ENCODE measurements at regions not wholly inside any gene's neighbourhood (a gene's known extent, or its start where the extent isn't known, plus 50 kb on each side); places are given as distances from the start of the nearest gene placed in this dataset.

DNA sequence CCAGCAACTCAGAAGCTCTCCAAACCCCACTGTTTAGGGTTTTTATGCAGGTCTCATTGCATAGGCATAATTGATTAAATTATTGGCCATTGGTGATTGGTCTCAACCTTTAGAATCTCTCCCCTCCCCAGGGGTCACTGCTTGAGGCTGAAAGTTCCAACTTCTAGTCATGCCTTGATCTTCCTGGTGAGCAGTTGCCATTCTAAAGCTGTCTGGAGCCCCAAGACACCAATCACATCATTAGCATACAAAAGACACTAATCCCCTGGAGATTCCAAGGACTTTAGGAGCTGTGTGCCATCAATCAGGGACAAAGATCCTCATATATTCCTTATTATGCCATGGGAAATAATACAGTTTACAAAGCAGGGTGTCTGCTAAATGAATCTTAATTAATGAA is 863.4 kb upstream of the KLHL29 start:
- no peak overlapping the region for H3K9ac ChIP-seq (ENCODE audit: low read depth, low read length)
- no peak overlapping the region for H3K4me3 ChIP-seq (ENCODE audit: low read depth, low read length)
- no peaks in the 10 kb centered on the region for H3K27me3 ChIP-seq (ENCODE audit: control insufficient read depth, insufficient read depth, low read length)
- no peaks in the 10 kb centered on the region for H3K36me3 ChIP-seq (ENCODE audit: control insufficient read depth, insufficient read depth, low read length)
- peak overlapping the region; percentile 56 for H3K27ac ChIP-seq (ENCODE audit: low read depth, low read length)
- H3K4me1 ChIP-seq (ENCODE audit: control insufficient read depth, insufficient read depth, low read length), result peaks cover 10% of the 10 kb centered on the region
- no peaks in the 10 kb centered on the region for H3K9me3 ChIP-seq (ENCODE audit: control insufficient read depth, insufficient read depth, low read length)

DNA sequence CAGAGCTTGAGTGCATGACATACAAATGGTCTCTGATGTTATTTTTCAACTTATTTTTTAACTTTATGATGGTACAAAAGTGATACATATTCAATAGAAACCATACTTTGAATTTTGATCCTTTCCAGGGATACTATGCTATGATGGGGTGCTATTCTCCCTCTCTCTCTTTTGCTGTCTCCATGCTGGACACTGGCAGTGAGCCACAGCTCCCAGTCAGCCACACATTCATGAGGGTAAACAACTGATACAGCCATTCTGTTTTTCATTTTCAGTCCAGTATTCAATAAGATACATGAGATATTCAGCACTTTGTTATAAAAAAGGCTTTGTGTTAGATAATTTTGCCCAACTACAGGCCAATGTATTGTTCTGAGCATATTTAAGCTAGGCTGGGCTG is 859.3 kb upstream of the KLHL29 start:
- Histone ChIP-seq H3K4me1 (ENCODE audit: control insufficient read depth, insufficient read depth, low read length) (peaks cover 7% of the 10 kb centered on the region), H3K27me3 (ENCODE audit: control insufficient read depth, insufficient read depth, low read length) (no peaks in the 10 kb centered on the region), H3K9ac (ENCODE audit: low read depth, low read length) (no peak overlapping the region), H3K36me3 (ENCODE audit: control insufficient read depth, insufficient read depth, low read length) (no peaks in the 10 kb centered on the region), H3K4me3 (ENCODE audit: low read depth, low read length) (no peak overlapping the region), H3K27ac (ENCODE audit: low read depth, low read length) (no peak overlapping the region), H3K9me3 (ENCODE audit: control insufficient read depth, insufficient read depth, low read length) (no peaks in the 10 kb centered on the region)

DNA sequence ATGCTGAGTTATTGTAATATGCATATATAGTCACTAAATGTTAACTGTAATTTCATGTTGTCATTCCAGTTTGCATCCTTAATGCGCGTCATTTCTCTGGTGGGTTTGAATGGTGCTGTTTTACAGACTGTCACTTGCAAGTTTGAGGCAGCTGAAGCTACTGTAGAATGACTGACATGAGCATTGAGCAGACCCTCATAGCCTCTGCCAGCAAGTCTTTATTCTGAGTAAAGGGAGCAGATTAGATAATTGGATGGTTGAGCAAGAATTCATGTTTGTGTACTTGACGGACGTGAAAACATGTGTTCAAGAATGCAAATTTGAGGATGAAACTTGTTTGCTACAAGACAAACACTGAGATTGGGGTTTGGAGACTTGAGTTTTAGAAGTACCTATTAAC is 854.8 kb upstream of the KLHL29 start:
- no peak overlapping the region for H3K27ac ChIP-seq (ENCODE audit: low read depth, low read length)
- no peak overlapping the region for H3K9ac ChIP-seq (ENCODE audit: low read depth, low read length)

DNA sequence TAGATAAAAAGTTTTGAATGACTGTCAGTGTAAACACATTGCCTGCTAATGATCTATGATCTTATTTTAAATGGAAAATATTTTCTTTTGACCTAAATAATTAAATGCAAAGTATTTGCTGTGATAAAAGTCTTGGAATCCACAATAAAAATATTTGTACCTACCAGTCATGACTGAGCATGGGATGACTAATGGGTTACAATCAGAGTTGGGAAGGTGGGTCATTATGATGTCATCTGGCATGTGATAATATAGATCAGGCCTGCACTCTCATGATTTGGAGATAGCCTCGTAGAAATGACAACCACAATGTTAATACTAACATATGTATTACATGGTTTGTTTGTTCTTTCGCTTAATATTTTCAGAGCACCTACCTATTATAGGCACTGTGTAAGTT is 848.8 kb upstream of the KLHL29 start:
- H3K4me3 ChIP-seq (ENCODE audit: low read depth, low read length), result no peak overlapping the region
- no peaks in the 10 kb centered on the region for H3K9me3 ChIP-seq (ENCODE audit: control insufficient read depth, insufficient read depth, low read length)
- H3K9ac ChIP-seq (ENCODE audit: low read depth, low read length), result no peak overlapping the region
- H3K36me3 ChIP-seq (ENCODE audit: control insufficient read depth, insufficient read depth, low read length), result no peaks in the 10 kb centered on the region
- no peak overlapping the region for H3K27ac ChIP-seq (ENCODE audit: low read depth, low read length)
- H3K4me1 ChIP-seq (ENCODE audit: control insufficient read depth, insufficient read depth, low read length), result no peaks in the 10 kb centered on the region
- H3K27me3 ChIP-seq (ENCODE audit: control insufficient read depth, insufficient read depth, low read length), result no peaks in the 10 kb centered on the region

More for the DNA sequence above, 854.8 kb upstream of the KLHL29 start:
- H3K27me3 ChIP-seq (ENCODE audit: control insufficient read depth, insufficient read depth, low read length), result no peaks in the 10 kb centered on the region
- no peak overlapping the region for H3K4me3 ChIP-seq (ENCODE audit: low read depth, low read length)
- H3K36me3 ChIP-seq (ENCODE audit: control insufficient read depth, insufficient read depth, low read length), result no peaks in the 10 kb centered on the region
- no peaks in the 10 kb centered on the region for H3K9me3 ChIP-seq (ENCODE audit: control insufficient read depth, insufficient read depth, low read length)
- H3K4me1 ChIP-seq (ENCODE audit: control insufficient read depth, insufficient read depth, low read length), result no peaks in the 10 kb centered on the region

DNA sequence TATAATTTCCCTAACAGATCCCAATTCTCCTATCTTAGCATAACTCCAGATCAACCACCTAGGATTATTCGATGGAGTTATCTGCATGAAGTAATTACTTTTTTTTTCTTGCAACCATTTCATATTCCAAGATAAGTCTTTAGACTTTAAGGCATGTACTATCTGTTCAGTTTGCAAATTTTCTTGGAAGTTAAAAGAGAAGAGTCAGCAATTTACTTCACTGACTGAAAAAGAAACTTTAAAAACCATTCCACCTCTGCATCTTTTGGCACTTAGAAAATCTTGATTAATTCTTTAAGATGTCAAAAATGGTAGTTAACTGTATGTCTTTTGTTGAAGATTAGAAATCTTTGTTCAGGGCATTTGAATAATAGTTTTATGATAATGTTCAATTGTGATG is 830.5 kb upstream of the KLHL29 start:
- H3K9ac ChIP-seq (ENCODE audit: low read depth, low read length), result no peak overlapping the region
- no peak overlapping the region for H3K4me3 ChIP-seq (ENCODE audit: low read depth, low read length)
- H3K27me3 ChIP-seq (ENCODE audit: control insufficient read depth, insufficient read depth, low read length), result no peaks in the 10 kb centered on the region
- no peaks in the 10 kb centered on the region for H3K4me1 ChIP-seq (ENCODE audit: control insufficient read depth, insufficient read depth, low read length)
- H3K9me3 ChIP-seq (ENCODE audit: control insufficient read depth, insufficient read depth, low read length), result 0 out of 2 replicates have a peak, but pooled peaks cover 3% of the 10 kb centered on the region
- H3K36me3 ChIP-seq (ENCODE audit: control insufficient read depth, insufficient read depth, low read length), result no peaks in the 10 kb centered on the region
- no peak overlapping the region for H3K27ac ChIP-seq (ENCODE audit: low read depth, low read length)

DNA sequence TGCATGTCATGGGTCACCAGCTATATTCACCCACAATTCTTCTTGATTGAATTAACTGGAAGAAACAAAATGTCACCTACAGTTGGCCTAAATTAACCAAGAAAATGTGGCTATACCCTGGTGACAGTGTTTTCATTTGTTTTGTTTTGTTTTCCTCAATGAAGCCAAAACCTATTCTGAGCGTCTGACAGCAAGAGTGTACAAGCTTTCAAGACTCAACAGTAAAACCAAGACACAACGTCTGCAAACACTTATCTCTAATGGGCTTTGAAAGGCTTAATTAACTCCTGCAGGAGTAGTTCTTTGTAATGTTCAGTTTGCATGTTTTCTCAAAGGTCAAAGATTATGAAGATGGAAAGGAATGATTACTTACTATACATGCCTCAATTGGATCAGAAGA is 827.6 kb upstream of the KLHL29 start:
- Histone ChIP-seq H3K27me3 (ENCODE audit: control insufficient read depth, insufficient read depth, low read length) (no peaks in the 10 kb centered on the region), H3K4me1 (ENCODE audit: control insufficient read depth, insufficient read depth, low read length) (no peaks in the 10 kb centered on the region), H3K27ac (ENCODE audit: low read depth, low read length) (no peak overlapping the region), H3K36me3 (ENCODE audit: control insufficient read depth, insufficient read depth, low read length) (no peaks in the 10 kb centered on the region), H3K9ac (ENCODE audit: low read depth, low read length) (no peak overlapping the region), H3K4me3 (ENCODE audit: low read depth, low read length) (no peak overlapping the region), H3K9me3 (ENCODE audit: control insufficient read depth, insufficient read depth, low read length) (no peaks in the 10 kb centered on the region)

DNA sequence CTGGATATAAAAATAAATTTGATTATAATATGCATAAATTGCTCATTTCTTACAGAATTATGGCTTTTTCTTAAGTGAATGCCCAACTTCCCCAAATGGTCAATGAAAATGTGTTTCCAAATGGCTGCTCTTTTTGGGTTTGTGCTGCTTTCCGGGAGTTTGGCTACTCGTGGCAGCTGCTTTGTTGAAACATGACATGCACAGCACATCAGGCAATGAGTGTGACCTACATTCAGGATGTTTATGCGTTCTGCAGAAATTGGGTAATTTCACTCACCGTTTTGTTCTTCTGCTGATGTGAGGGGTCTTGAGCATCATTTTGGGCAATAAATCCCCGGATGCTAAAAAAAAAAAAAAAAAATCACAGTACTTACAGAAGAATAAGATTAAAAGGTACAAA is 825.0 kb upstream of the KLHL29 start:
- Histone ChIP-seq H3K4me1 (ENCODE audit: control insufficient read depth, insufficient read depth, low read length) (no peaks in the 10 kb centered on the region), H3K9me3 (ENCODE audit: control insufficient read depth, insufficient read depth, low read length) (no peaks in the 10 kb centered on the region), H3K9ac (ENCODE audit: low read depth, low read length) (no peak overlapping the region), H3K36me3 (ENCODE audit: control insufficient read depth, insufficient read depth, low read length) (no peaks in the 10 kb centered on the region), H3K27me3 (ENCODE audit: control insufficient read depth, insufficient read depth, low read length) (no peaks in the 10 kb centered on the region), H3K27ac (ENCODE audit: low read depth, low read length) (no peak overlapping the region), H3K4me3 (ENCODE audit: low read depth, low read length) (no peak overlapping the region)

DNA sequence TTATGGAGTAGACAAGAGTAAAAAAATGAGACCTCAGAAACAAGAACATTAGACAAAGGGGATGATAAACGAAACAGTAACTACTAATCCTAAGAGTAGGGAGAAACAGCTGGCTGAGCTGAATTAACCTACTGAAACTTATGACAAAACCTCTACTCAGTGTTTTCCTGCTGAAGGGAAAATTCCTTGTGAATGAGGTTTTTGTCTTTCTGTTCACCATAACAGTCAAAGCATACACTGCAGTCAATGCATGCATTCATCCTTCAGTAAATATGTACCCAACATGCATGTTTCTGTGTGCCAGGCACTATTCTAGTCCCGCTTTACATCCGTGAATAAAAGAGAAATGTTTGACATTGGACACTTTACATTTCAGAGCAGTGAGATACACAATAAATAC is 805.6 kb upstream of the KLHL29 start:
- Histone ChIP-seq H3K9me3 (ENCODE audit: control insufficient read depth, insufficient read depth, low read length) (peaks cover 20% of the 10 kb centered on the region), H3K36me3 (ENCODE audit: control insufficient read depth, insufficient read depth, low read length) (no peaks in the 10 kb centered on the region), H3K4me1 (ENCODE audit: control insufficient read depth, insufficient read depth, low read length) (no peaks in the 10 kb centered on the region), H3K4me3 (ENCODE audit: low read depth, low read length) (no peak overlapping the region), H3K27me3 (ENCODE audit: control insufficient read depth, insufficient read depth, low read length) (no peaks in the 10 kb centered on the region), H3K27ac (ENCODE audit: low read depth, low read length) (no peak overlapping the region), H3K9ac (ENCODE audit: low read depth, low read length) (no peak overlapping the region)

DNA sequence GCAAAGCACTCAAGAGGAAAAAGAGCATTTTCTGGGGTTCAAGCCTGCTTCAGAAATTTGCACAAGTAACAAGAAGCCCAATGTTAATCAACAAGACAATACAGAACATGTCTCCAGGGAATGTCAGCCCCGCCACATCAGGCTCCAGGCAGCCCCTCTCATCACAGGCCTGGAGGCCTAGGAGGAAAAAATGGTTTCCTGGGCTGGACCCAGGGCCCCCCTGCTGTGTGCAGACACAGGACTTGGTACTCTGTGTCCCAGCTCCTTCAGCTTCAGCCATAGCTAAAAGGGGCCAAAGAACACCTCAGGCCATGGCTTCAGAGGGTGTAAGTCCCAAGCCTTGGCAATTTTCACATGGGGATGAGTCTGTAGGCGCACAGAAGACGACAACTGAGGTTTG is 802.9 kb upstream of the KLHL29 start:
- Histone ChIP-seq H3K4me1 (ENCODE audit: control insufficient read depth, insufficient read depth, low read length) (no peaks in the 10 kb centered on the region), H3K9ac (ENCODE audit: low read depth, low read length) (no peak overlapping the region), H3K9me3 (ENCODE audit: control insufficient read depth, insufficient read depth, low read length) (peaks cover 22% of the 10 kb centered on the region), H3K27ac (ENCODE audit: low read depth, low read length) (no peak overlapping the region), H3K4me3 (ENCODE audit: low read depth, low read length) (no peak overlapping the region), H3K36me3 (ENCODE audit: control insufficient read depth, insufficient read depth, low read length) (no peaks in the 10 kb centered on the region), H3K27me3 (ENCODE audit: control insufficient read depth, insufficient read depth, low read length) (no peaks in the 10 kb centered on the region)

DNA sequence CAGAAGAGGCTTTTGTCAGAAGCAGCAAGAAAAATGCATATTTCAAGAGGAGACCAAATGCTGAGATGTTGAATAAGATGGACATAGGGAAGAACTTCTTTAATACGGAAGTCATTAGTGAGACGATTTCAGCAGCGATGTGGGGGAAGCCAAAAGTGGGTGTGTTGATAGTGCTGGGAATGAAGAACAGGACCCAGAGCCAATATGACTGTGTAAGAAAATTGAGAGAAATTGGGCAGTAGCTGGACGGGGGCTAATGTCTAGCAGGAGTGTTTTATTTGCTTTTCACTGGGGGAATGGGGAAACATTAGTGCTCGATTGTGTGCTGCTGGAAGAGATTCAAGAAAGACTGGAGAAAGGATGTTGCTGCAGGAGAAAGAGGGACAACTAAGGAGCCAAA is 788.7 kb upstream of the KLHL29 start:
- Histone ChIP-seq H3K36me3 (ENCODE audit: control insufficient read depth, insufficient read depth, low read length) (no peaks in the 10 kb centered on the region), H3K4me3 (ENCODE audit: low read depth, low read length) (no peak overlapping the region), H3K9ac (ENCODE audit: low read depth, low read length) (no peak overlapping the region), H3K9me3 (ENCODE audit: control insufficient read depth, insufficient read depth, low read length) (no peaks in the 10 kb centered on the region), H3K4me1 (ENCODE audit: control insufficient read depth, insufficient read depth, low read length) (peaks cover 9% of the 10 kb centered on the region), H3K27me3 (ENCODE audit: control insufficient read depth, insufficient read depth, low read length) (no peaks in the 10 kb centered on the region), H3K27ac (ENCODE audit: low read depth, low read length) (no peak overlapping the region)

DNA sequence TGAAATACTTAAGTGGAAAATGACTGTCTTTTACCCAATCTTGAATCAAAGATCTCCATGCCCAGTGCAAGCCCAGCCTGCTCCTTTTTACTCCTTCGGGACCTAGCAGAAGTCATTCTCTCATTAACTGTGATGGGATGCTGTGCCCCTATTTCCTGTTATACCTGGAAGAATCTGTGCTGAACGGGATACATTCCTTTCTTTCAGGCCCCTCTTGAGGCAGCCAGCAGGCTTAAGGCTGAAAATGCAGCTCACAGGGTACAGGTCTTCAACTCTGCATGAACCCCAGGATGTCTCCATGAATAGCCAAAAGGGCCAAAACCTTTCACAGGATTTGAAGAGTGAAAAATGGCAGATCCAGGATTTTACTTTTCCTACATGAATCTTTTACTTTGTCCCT is 784.8 kb upstream of the KLHL29 start:
- Histone ChIP-seq H3K27ac (ENCODE audit: low read depth, low read length) (no peak overlapping the region), H3K36me3 (ENCODE audit: control insufficient read depth, insufficient read depth, low read length) (no peaks in the 10 kb centered on the region), H3K9me3 (ENCODE audit: control insufficient read depth, insufficient read depth, low read length) (no peaks in the 10 kb centered on the region), H3K4me3 (ENCODE audit: low read depth, low read length) (no peak overlapping the region), H3K9ac (ENCODE audit: low read depth, low read length) (no peak overlapping the region), H3K27me3 (ENCODE audit: control insufficient read depth, insufficient read depth, low read length) (no peaks in the 10 kb centered on the region), H3K4me1 (ENCODE audit: control insufficient read depth, insufficient read depth, low read length) (peaks cover 9% of the 10 kb centered on the region)

DNA sequence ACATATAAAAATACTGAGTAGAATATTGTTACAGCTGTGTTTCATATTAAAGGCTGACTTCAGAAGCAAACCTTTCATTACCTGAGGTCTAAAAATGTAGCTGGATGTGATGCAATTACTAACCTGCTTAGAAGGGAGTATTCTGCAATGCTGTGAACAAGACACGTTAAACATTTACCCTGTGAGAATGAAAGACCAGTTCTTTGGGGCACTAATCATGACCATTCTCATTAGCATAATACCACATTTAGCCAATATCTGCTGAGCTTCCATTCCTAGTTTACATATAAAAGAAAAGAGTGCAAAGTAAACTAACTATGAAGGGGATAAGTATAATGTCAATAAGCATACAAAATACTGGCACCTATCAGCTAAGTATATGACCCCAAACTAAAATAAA is 784.0 kb upstream of the KLHL29 start:
- Histone ChIP-seq H3K9ac (ENCODE audit: low read depth, low read length) (no peak overlapping the region), H3K27me3 (ENCODE audit: control insufficient read depth, insufficient read depth, low read length) (no peaks in the 10 kb centered on the region), H3K27ac (ENCODE audit: low read depth, low read length) (no peak overlapping the region), H3K4me3 (ENCODE audit: low read depth, low read length) (no peak overlapping the region), H3K36me3 (ENCODE audit: control insufficient read depth, insufficient read depth, low read length) (no peaks in the 10 kb centered on the region), H3K9me3 (ENCODE audit: control insufficient read depth, insufficient read depth, low read length) (no peaks in the 10 kb centered on the region), H3K4me1 (ENCODE audit: control insufficient read depth, insufficient read depth, low read length) (peaks cover 9% of the 10 kb centered on the region)

All from HUES48 (cell line).